PC-9 (cell line): ENCODE measurements at regions not wholly inside any gene's neighbourhood (a gene's known extent, or its start where the extent isn't known, plus 50 kb on each side); places are given as distances from the start of the nearest gene placed in this dataset.

Experiments used
- CTCF ChIP-seq: fragments of 200-600 bp; sonication (generic); conservative IDR thresholded peaks from 2 replicates; pipeline ENCODE4 v1.6.1; 2017; ENCODE audit warnings: mixed run types, antibody characterized with exemption, mild to moderate bottlenecking, moderate library complexity
- EZH2 ChIP-seq: fragments of 200-600 bp; sonication (generic); IDR thresholded peaks from 2 replicates; pipeline ENCODE4 v1.8.0; 2017; ENCODE audit warnings: antibody characterized with exemption, low read depth

- no peak for TF ChIP-seq CTCF
- no peak for TF ChIP-seq EZH2
Measured at GRCh38 chr21:17451364-17451891, 61.4 kb upstream of the CXADR start.
